Stomach (tissue), 8 donors: ENCODE measurements at regions not wholly inside any gene's neighbourhood (a gene's known extent, or its start where the extent isn't known, plus 50 kb on each side); places are given as distances from the start of the nearest gene placed in this dataset.

ENCODE experiments used
- DNase-seq, 2 donors: peaks; one replicate each; pipeline versions ENCODE4 v3.0.0 to v3.0.0-alpha.2; 2013 to 2019
- H3K27ac ChIP-seq, 5 donors: fragments of 200-600 bp in 4 of 5; sonication (generic) in 4 of 5; one replicate each; pipeline ENCODE4 v1.5.1; 2013 to 2019; ENCODE audit warnings: mild to moderate bottlenecking in 1 of 5, moderate library complexity in 1 of 5
- H3K27me3 ChIP-seq, 3 donors: fragments of 200-600 bp; sonication (generic); one replicate each; pipeline ENCODE4 v1.5.1; 2017 to 2019; ENCODE audit warnings: mixed run types in 1 of 3
- H3K36me3 ChIP-seq, 4 donors: fragments of 200-600 bp; sonication (generic); 1 replicate in 3 of 4; 2 replicates in 1 of 4; pipeline ENCODE4 v1.5.1; 2016 to 2019
- H3K4me1 ChIP-seq, 4 donors: fragments of 200-600 bp; sonication (generic); one replicate each; pipeline ENCODE4 v1.5.1; 2016 to 2019
- H3K4me3 ChIP-seq, 4 donors: fragments of 200-600 bp; sonication (generic) in 3 of 4; one replicate each; pipeline ENCODE4 v1.5.1; 2016 to 2019; ENCODE audit warnings: mild to moderate bottlenecking in 1 of 4
- H3K9me3 ChIP-seq, 4 donors: fragments of 200-600 bp; sonication (generic); one replicate each; pipeline ENCODE4 v1.5.1; 2016 to 2019
- EP300 ChIP-seq: sonication (generic); formaldehyde crosslinking; IDR thresholded peaks from one replicate; pipeline ENCODE4 v1.6.1; 2017; ENCODE audit warnings: antibody characterized with exemption
- POLR2A ChIP-seq, 4 donors: fragments of 450-650 bp; IDR thresholded peaks; one replicate each; pipeline ENCODE4 v1.6.1; 2016; ENCODE audit warnings: antibody characterized with exemption in 4 of 4, control low read depth in 2 of 4, mild to moderate bottlenecking in 1 of 4, moderate library complexity in 1 of 4
- POLR2AphosphoS5 ChIP-seq, 3 donors: sonication (generic); formaldehyde crosslinking; IDR thresholded peaks; one replicate each; pipeline ENCODE4 v1.6.1; 2016; ENCODE audit warnings: antibody characterized with exemption in 3 of 3
- WGBS, 5 donors: extraction: QIAGEN DNeasy Blood & Tissue Kit in 3 of 5; methylation state at CpG; one replicate each; pipeline versions ENCODE4 v1.1.5 to v1.1.7; 2013 to 2018; 5-methylcytosine and 5-hydroxymethylcytosine counted together
- intact Hi-C: fragments of 100-400 bp; cut with DNase I; formaldehyde crosslinking; loops from one replicate; pipeline ENCODE4 v1.15.1; 2023; ENCODE audit warnings: low total_unique reads
- TF ChIP-seq, protein P1 (sequence below), 7 experiments: fragments of 450-650 bp in 4 of 7; fragments of 200-600 bp in 3 of 7; sonication (generic) in 3 of 7; IDR thresholded peaks; one replicate each; pipeline ENCODE4 v1.5.1; 2016 to 2019; ENCODE audit warnings: antibody characterized with exemption in 7 of 7, control low read depth in 2 of 7, mild to moderate bottlenecking in 1 of 7
- donor health status: healthy with polysubstance abuse.
- donor health status: Bipolar disorder and iron deficiency.
- donor health status: healthy.

DNA sequence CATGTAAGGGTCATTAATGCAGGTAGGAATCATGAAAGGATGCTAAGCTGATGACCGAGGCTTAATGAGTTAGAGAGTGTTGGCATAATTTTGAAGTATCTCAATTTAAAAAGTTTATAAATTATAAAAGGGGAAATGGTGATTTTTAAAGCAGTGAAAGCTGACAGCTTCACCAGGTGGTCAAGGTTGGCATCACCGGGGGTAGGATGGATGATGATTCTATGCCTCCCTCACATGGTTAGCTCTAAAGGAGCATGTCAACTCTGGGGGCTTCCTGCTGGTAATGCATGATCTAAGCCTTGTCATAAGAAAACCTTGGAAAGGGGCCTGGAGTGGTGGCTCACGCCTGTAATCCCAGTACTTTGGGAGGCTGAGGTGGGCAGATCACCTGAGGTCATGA lies 89.2 kb upstream of the MARCKS start:
- TF ChIP-seq POLR2AphosphoS5 (IDR thresholded peaks at IDR 0.05): no peak
- TF ChIP-seq EP300: no peak
- TF ChIP-seq POLR2A (IDR thresholded peaks at IDR 0.05): no peak
- TF ChIP-seq, protein P1, sequence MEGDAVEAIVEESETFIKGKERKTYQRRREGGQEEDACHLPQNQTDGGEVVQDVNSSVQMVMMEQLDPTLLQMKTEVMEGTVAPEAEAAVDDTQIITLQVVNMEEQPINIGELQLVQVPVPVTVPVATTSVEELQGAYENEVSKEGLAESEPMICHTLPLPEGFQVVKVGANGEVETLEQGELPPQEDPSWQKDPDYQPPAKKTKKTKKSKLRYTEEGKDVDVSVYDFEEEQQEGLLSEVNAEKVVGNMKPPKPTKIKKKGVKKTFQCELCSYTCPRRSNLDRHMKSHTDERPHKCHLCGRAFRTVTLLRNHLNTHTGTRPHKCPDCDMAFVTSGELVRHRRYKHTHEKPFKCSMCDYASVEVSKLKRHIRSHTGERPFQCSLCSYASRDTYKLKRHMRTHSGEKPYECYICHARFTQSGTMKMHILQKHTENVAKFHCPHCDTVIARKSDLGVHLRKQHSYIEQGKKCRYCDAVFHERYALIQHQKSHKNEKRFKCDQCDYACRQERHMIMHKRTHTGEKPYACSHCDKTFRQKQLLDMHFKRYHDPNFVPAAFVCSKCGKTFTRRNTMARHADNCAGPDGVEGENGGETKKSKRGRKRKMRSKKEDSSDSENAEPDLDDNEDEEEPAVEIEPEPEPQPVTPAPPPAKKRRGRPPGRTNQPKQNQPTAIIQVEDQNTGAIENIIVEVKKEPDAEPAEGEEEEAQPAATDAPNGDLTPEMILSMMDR (IDR thresholded peaks at IDR 0.05): no peak
- intact Hi-C loops: no loop called here
- DNase-seq: no peak
- Histone ChIP-seq H3K4me1 (peaks cover 0 to 5% (median 0%) of the 10 kb centered on the region in 4 donors), H3K4me3 (no peak overlapping the region), H3K27me3 (no peaks in the 10 kb centered on the region), H3K9me3 (no peaks in the 10 kb centered on the region), H3K36me3 (no peaks in the 10 kb centered on the region), H3K27ac (no peak overlapping the region)
- WGBS, 5 donors: 94 to 99% (median 97%) methylated on average over 3 of the region's 3 CpGs

DNA sequence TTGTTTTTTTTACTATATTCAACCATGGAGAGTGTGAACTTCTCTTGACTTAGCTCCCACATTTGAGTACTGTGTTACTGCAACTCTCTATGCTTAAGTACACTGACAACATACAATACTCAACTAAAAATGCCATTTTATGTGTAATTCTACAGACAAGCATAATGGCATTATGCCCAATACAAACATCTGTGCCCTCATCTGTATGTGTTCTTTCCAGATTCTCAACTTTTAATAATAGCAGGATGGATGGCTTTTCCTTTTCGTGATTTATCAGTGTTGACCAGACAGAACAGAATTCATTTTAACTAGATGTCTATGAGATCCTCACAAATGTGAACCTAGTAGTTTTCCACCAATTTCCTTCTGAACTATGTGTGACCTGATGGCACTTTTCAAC lies 84.2 kb upstream of the MARCKS start:
- no peak for DNase-seq
- H3K4me1 ChIP-seq: no peaks in the 10 kb centered on the region
- TF ChIP-seq, protein P1 (IDR thresholded peaks at IDR 0.05): no peak
- TF ChIP-seq EP300 (no peak), POLR2A (IDR thresholded peaks at IDR 0.05) (no peak), POLR2AphosphoS5 (IDR thresholded peaks at IDR 0.05) (no peak)
- H3K36me3 ChIP-seq: no peaks in the 10 kb centered on the region
- H3K4me3 ChIP-seq: no peak overlapping the region
- no peak overlapping the region for H3K27ac ChIP-seq
- H3K9me3 ChIP-seq: no peaks in the 10 kb centered on the region
- 88 to 97% (median 96%) methylated on average over 1 of the region's 1 CpG for WGBS, 5 donors
- intact Hi-C loops: no loop called here
- H3K27me3 ChIP-seq: no peaks in the 10 kb centered on the region

DNA sequence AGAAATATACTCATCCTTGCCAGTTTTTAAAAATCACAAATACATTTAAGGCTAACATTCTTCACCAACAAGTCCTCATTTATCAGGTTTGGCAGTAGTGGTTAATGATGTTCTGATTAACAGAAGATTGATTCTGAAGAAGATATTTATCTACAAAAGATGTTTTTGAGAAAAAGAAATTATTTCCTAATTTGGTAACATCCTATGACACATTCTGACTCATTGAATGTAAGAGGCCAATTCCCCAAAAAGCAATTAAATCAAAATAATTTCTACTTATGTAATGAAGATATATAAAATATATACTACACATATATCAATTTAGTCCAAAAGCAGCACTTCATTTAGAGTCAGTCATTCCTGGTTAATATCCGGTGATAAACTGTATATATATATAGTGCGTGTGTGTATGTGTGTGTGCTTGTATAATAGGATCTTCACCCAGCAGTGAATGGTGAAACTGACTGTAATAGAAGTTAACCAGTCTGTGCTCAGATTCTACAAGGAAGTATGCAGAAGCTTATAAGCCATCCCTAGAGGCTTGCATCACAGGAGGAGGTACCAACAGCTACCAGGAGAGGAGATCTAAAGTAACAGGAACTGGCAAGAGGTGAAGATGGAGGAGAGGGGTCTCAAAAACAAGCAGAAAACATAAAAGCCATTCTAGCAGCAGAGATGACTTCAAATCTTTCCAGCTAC lies 82.9 kb upstream of the MARCKS start:
- H3K27me3 ChIP-seq: no peaks in the 10 kb centered on the region
- no peak overlapping the region for H3K4me3 ChIP-seq
- H3K9me3 ChIP-seq: no peaks in the 10 kb centered on the region
- 70 to 97% (median 96%) methylated on average over 2 of the region's 2 CpGs for WGBS, 5 donors
- peak in 1 of 2 donors; percentile 34 for DNase-seq
- H3K4me1 ChIP-seq: no peaks in the 10 kb centered on the region
- TF ChIP-seq EP300: no peak
- TF ChIP-seq, protein P1 (IDR thresholded peaks at IDR 0.05): no peak
- no peak for TF ChIP-seq POLR2A (IDR thresholded peaks at IDR 0.05)
- TF ChIP-seq POLR2AphosphoS5 (IDR thresholded peaks at IDR 0.05): no peak
- no peaks in the 10 kb centered on the region for H3K36me3 ChIP-seq
- no peak overlapping the region for H3K27ac ChIP-seq
- intact Hi-C loops: no loop called here

DNA sequence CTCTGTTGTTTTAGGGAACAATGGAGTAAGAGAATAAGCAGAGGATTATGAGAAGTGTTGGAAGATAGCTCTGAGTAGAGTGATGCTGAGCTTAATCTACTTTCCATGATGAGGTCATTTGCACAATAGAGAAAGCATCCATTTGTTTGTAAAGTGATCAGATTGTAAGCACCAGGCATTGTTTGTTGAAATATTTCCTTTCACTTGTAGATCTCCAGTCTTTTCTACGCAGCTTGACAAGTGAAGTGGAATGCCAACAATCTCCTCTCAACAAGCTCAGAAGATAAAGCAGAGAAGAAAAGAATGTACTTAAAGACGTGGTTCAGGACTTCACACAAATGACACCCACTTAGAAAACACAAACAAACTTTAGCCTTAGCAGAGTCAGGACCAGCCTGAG lies 80.1 kb upstream of the MARCKS start:
- intact Hi-C loops: no loop called here
- no peak for TF ChIP-seq POLR2AphosphoS5 (IDR thresholded peaks at IDR 0.05)
- TF ChIP-seq, protein P1 (IDR thresholded peaks at IDR 0.05): no peak
- no peak for TF ChIP-seq POLR2A (IDR thresholded peaks at IDR 0.05)
- Histone ChIP-seq H3K4me1 (no peaks in the 10 kb centered on the region), H3K27ac (no peak overlapping the region), H3K4me3 (no peak overlapping the region), H3K9me3 (no peaks in the 10 kb centered on the region), H3K36me3 (no peaks in the 10 kb centered on the region), H3K27me3 (no peaks in the 10 kb centered on the region)
- DNase-seq: no peak
- WGBS, 5 donors: 31 to 52% (median 45%) methylated on average over 2 of the region's 2 CpGs
